PC-9 (cell line): ENCODE measurements at regions not wholly inside any gene's neighbourhood (a gene's known extent, or its start where the extent isn't known, plus 50 kb on each side); places are given as distances from the start of the nearest gene placed in this dataset.

ENCODE experiments used
- BruUV-seq: library from RNA; stranded (reverse); fragments of 400-500 nt; replicated peaks from 2 replicates; lab custom pipeline; 2021; lab: Mats Ljungman, UMichigan
- CTCF ChIA-PET: fragments of 300-600 bp; sonication (Branson Sonifier 250); formaldehyde crosslinking; loops from one replicate; lab custom pipeline; 2022; ENCODE audit warnings: antibody characterized with exemption; lab: Charles Lee
- POLR2A ChIA-PET: fragments of 300-600 bp; sonication (Branson Sonifier 250); formaldehyde crosslinking; loops from one replicate; lab custom pipeline; 2022; ENCODE audit warnings: antibody characterized with exemption; ENCODE audit not compliant: unreplicated experiment; lab: Charles Lee
- DNase-seq, 2 experiments: peaks; one replicate each; pipeline versions ENCODE4 v3.0.0 to v3.0.0-alpha.2; 2015 to 2022; ENCODE audit warnings: mixed read lengths in 1 of 2
- H2AFZ ChIP-seq: fragments of 200-600 bp; sonication (generic); 2 replicates; pipeline ENCODE4 v1.8.1; 2017; ENCODE audit warnings: antibody characterized with exemption
- H3F3A ChIP-seq: fragments of 200-600 bp; sonication (generic); 2 replicates; pipeline ENCODE4 v1.8.1; 2017; ENCODE audit warnings: antibody characterized with exemption, mild to moderate bottlenecking, low read depth; ENCODE audit not compliant: insufficient read depth
- H3K27ac ChIP-seq: fragments of 200-600 bp; sonication (generic); 2 replicates; pipeline ENCODE4 v1.6.1; 2016; ENCODE audit warnings: mixed run types
- H3K27me3 ChIP-seq: fragments of 200-600 bp; sonication (generic); 2 replicates; pipeline ENCODE4 v1.6.1; 2016; ENCODE audit warnings: low read depth, mixed run types; ENCODE audit not compliant: insufficient read depth
- H3K36me3 ChIP-seq: fragments of 200-600 bp; sonication (generic); 2 replicates; pipeline ENCODE4 v1.6.1; 2016; ENCODE audit warnings: low read depth, mixed run types
- H3K4me1 ChIP-seq: fragments of 200-600 bp; sonication (generic); replicated peaks from 2 replicates; pipeline ENCODE4 v1.6.1; 2016; ENCODE audit warnings: mixed run types; ENCODE audit not compliant: insufficient read depth
- H3K4me2 ChIP-seq: fragments of 200-600 bp; sonication (generic); 2 replicates; pipeline ENCODE4 v1.6.1; 2017; ENCODE audit warnings: mixed run types
- H3K4me3 ChIP-seq: fragments of 200-600 bp; sonication (generic); 2 replicates; pipeline ENCODE4 v1.6.1; 2016; ENCODE audit warnings: mixed run types
- H3K79me2 ChIP-seq: fragments of 200-600 bp; sonication (generic); 2 replicates; pipeline ENCODE4 v1.6.1; 2017; ENCODE audit warnings: low read depth, mixed run types
- H3K9me2 ChIP-seq: fragments of 200-600 bp; sonication (generic); 2 replicates; pipeline ENCODE4 v1.8.1; 2017; ENCODE audit warnings: mild to moderate bottlenecking; ENCODE audit not compliant: insufficient read depth
- H3K9me3 ChIP-seq: fragments of 200-600 bp; sonication (generic); 2 replicates; pipeline ENCODE4 v1.8.1; 2016; ENCODE audit warnings: low read depth; ENCODE audit not compliant: insufficient read depth
- H4K20me1 ChIP-seq: fragments of 200-600 bp; sonication (generic); 2 replicates; pipeline ENCODE4 v1.8.1; 2017; ENCODE audit not compliant: insufficient read depth
- EZH2 ChIP-seq: fragments of 200-600 bp; sonication (generic); IDR thresholded peaks from 2 replicates; pipeline ENCODE4 v1.8.0; 2017; ENCODE audit warnings: antibody characterized with exemption, low read depth
- intact Hi-C: fragments of 100-400 bp; cut with micrococcal nuclease; formaldehyde crosslinking; loops from one replicate; pipeline ENCODE4 v1.10.0; 2022; ENCODE audit not compliant: unreplicated experiment
- TF ChIP-seq, protein P1 (sequence below): fragments of 200-600 bp; sonication (generic); conservative IDR thresholded peaks from 2 replicates; pipeline ENCODE4 v1.6.1; 2017; ENCODE audit warnings: mixed run types, antibody characterized with exemption, mild to moderate bottlenecking, moderate library complexity

DNA sequence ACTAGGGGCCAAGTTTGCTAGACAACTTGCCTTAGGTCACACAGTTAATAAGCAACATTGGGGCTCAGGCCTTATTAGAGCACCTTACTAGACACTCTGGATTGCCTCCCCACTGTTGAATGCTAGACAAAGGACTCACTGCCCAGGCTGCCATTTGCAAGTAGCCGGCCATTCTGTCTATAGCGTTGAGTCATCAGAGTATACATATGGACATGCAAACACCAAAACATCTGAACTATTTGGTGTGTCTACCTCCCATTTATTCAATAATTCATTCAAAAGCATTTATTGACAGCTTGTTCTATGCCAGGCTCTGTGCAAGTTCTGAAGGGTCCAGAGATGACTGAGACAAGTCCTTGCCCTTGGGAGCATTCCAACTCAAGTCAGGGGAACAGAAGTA is 181.4 kb upstream of the DPT start:
- Histone ChIP-seq H2AFZ (no peak overlapping the region), H3K4me3 (no peak overlapping the region), H3K36me3 (no peaks in the 10 kb centered on the region), H3K4me2 (no peak overlapping the region), H3K27ac (no peak overlapping the region), H3K9me3 (peaks cover 5% of the 10 kb centered on the region; the same call in 1 of the 2 replicates), H3K9me2 (no peaks in the 10 kb centered on the region), H3K4me1 (peaks cover 36% of the 10 kb centered on the region), H4K20me1 (0 out of 2 replicates have a peak, but pooled peaks cover 5% of the 10 kb centered on the region), H3K79me2 (no peaks in the 10 kb centered on the region), H3K27me3 (no peaks in the 10 kb centered on the region), H3F3A (peaks cover 23% of the 10 kb centered on the region)
- DNase-seq: no peak
- CTCF ChIA-PET: no interaction called here
- intact Hi-C loops: no loop called here
- BruUV-seq: no TSS peak
- POLR2A ChIA-PET: no interaction called here
- TF ChIP-seq, protein P1, sequence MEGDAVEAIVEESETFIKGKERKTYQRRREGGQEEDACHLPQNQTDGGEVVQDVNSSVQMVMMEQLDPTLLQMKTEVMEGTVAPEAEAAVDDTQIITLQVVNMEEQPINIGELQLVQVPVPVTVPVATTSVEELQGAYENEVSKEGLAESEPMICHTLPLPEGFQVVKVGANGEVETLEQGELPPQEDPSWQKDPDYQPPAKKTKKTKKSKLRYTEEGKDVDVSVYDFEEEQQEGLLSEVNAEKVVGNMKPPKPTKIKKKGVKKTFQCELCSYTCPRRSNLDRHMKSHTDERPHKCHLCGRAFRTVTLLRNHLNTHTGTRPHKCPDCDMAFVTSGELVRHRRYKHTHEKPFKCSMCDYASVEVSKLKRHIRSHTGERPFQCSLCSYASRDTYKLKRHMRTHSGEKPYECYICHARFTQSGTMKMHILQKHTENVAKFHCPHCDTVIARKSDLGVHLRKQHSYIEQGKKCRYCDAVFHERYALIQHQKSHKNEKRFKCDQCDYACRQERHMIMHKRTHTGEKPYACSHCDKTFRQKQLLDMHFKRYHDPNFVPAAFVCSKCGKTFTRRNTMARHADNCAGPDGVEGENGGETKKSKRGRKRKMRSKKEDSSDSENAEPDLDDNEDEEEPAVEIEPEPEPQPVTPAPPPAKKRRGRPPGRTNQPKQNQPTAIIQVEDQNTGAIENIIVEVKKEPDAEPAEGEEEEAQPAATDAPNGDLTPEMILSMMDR: no peak

DNA sequence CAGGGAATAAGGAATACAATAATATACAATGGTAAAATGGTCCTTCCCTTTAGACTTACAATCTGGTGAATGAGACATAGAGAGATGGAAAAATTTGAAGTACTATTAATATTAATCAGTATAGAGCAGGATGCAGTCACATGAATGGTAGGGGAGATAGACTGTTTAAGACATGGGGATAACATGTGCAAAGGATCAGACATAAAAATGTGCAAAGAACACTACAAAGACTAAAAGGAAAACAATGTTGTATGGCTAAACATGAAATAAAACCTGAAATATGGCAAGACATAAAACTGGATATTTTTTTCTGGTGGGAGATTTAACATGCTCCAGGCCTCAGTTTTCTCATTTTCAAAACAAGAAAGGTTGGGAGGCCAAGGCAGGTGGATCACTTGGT is 182.4 kb upstream of the DPT start:
- ChIA-PET CTCF (no interaction called here), POLR2A (interaction anchor here (0.7 kb wide), 1 partner anchor 18 kb away, joined by 12 read pairs; no protein-coding TSS in a partner anchor)
- Histone ChIP-seq H3K4me1 (peaks cover 30% of the 10 kb centered on the region), H4K20me1 (0 out of 2 replicates have a peak, but pooled peaks cover 5% of the 10 kb centered on the region), H3K4me3 (no peak overlapping the region), H3K36me3 (no peaks in the 10 kb centered on the region), H3K9me2 (no peaks in the 10 kb centered on the region), H2AFZ (no peak overlapping the region), H3K79me2 (no peaks in the 10 kb centered on the region), H3K4me2 (no peak overlapping the region), H3F3A (peaks cover 13% of the 10 kb centered on the region), H3K27ac (no peak overlapping the region), H3K27me3 (no peaks in the 10 kb centered on the region), H3K9me3 (peaks cover 5% of the 10 kb centered on the region; the same call in 1 of the 2 replicates)
- no peak for DNase-seq
- BruUV-seq: no TSS peak
- TF ChIP-seq, protein P1: no peak
- no peak for TF ChIP-seq EZH2
- intact Hi-C loops: no loop called here

DNA sequence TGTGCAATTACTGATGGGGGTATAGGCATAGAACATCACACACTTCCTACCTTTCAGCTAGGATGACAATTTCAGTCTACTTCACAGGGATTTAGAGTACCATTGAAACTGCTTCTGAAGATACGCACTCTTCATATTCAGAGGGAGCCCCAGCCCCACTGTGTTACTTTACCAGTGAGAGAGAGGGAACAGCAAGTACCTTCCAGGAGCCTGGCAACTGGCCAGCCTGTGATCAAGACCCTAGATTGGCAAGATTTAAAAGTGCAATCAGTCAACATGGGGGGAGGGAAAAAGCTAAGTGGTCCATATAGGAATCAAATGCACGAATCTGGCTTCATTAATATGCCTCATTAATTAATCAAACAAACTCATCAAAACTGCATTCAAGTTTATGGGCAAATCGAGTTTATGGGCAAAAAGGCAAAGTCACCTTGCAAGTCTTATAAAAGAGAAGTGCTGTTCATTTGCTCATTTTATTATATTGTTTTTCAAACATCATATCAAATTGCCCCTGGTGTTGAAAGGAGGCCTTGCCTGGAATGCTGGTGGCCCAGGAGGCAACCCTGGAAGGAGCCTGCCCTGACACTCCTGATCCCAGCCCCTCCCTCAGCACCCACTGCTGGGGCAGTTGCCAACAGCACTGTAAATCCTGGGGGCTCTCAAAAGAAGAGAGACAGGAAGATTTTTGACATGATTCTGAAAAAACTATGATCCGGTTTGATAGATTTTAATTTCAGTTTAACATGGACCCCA is 184.9 kb upstream of the DPT start:
- no TSS peak for BruUV-seq
- no peaks in the 10 kb centered on the region for H3K9me2 ChIP-seq
- no peak overlapping the region for H3K4me3 ChIP-seq
- ChIA-PET POLR2A (no interaction called here), CTCF (no interaction called here)
- peaks cover 9% of the 10 kb centered on the region for H3F3A ChIP-seq
- peaks cover 33% of the 10 kb centered on the region for H3K4me1 ChIP-seq
- intact Hi-C loops: no loop called here
- no peaks in the 10 kb centered on the region for H3K27me3 ChIP-seq
- DNase-seq: no peak
- H3K4me2 ChIP-seq: no peak overlapping the region
- no peak overlapping the region for H2AFZ ChIP-seq
- 0 out of 2 replicates have a peak, but pooled peaks cover 5% of the 10 kb centered on the region for H4K20me1 ChIP-seq
- H3K9me3 ChIP-seq: no peaks in the 10 kb centered on the region; the same call in 1 of the 2 replicates
- no peaks in the 10 kb centered on the region for H3K36me3 ChIP-seq
- TF ChIP-seq, protein P1: no peak
- no peak for TF ChIP-seq EZH2
- no peaks in the 10 kb centered on the region for H3K79me2 ChIP-seq
- H3K27ac ChIP-seq: no peak overlapping the region
